ENCODE measurements at regions not wholly inside any gene's neighbourhood (a gene's known extent, or its start where the extent isn't known, plus 50 kb on each side); places are given as distances from the start of the nearest gene placed in this dataset.

- Histone ChIP-seq H3K9ac (replicated peaks; ENCODE audit: extremely low read depth, insufficient read depth, low read length) (no peak overlapping the region), H3K4me1 (ENCODE audit: control insufficient read depth, extremely low read depth, insufficient read depth, low read length) (no peaks in the 10 kb centered on the region), H3K9me3 (replicated peaks; ENCODE audit: control insufficient read depth, insufficient read depth, low read length) (no peaks in the 10 kb centered on the region), H4K20me1 (replicated peaks; ENCODE audit: control insufficient read depth, extremely low read depth, insufficient read depth, low read length) (no peaks in the 10 kb centered on the region), H2AFZ (ENCODE audit: low read depth, low read length) (no peak overlapping the region), H3K4me3 (replicated peaks in 1 of 3; ENCODE audit: insufficient read depth in 1 of 3, low read depth in 1 of 3, low read length in 3 of 3) (no peak overlapping the region), H3K36me3 (ENCODE audit: control insufficient read depth in 2 of 2, extremely low read depth in 1 of 2, insufficient read depth in 2 of 2, low read length in 2 of 2) (no peaks in the 10 kb centered on the region), H3K79me2 (ENCODE audit: control insufficient read depth, insufficient read depth, low read length) (no peaks in the 10 kb centered on the region), H3K4me2 (ENCODE audit: insufficient read depth, low read length) (no peak overlapping the region), H3K27ac (ENCODE audit: insufficient read depth, low read depth, low read length) (no peak overlapping the region), H3K27me3 (ENCODE audit: control insufficient read depth in 2 of 2, insufficient read depth in 2 of 2, low read length in 2 of 2) (no peaks in the 10 kb centered on the region), H3K9me1 (replicated peaks; ENCODE audit: control insufficient read depth, extremely low read depth, insufficient read depth, low read length) (no peaks in the 10 kb centered on the region)
- DNase-seq (ENCODE audit: low read depth, low spot score), result no peak
- ChIA-PET POLR2A (no interaction called here), CTCF (no interaction called here)
- intact Hi-C loops (cut with micrococcal nuclease), result no loop called here
- TF ChIP-seq POLR2A (IDR thresholded peaks at IDR 0.05; ENCODE audit: low read depth, low read length) (no peak), POLR2AphosphoS5 (IDR thresholded peaks at IDR 0.05; ENCODE audit: insufficient read depth, low read depth, low read length) (no peak), MYC (IDR thresholded peaks at IDR 0.05; ENCODE audit: low read depth, low read length) (no peak), JUN (IDR thresholded peaks at IDR 0.05; ENCODE audit: borderline replicate concordance, insufficient read depth, insufficient read length, low read depth) (no peak), GATA2 (IDR thresholded peaks at IDR 0.05; ENCODE audit: insufficient read depth, insufficient read length, low read depth, low read length) (no peak), CTCF (IDR thresholded peaks at IDR 0.05; ENCODE audit: extremely low read depth in 1 of 2, insufficient read depth in 1 of 2, low read depth in 1 of 2, low read length in 2 of 2) (no peak), MAX (IDR thresholded peaks at IDR 0.05; ENCODE audit: insufficient read depth, insufficient read length) (no peak), EZH2 (IDR thresholded peaks at IDR 0.05; ENCODE audit: borderline replicate concordance, low read depth, low read length, severe bottlenecking) (no peak), FOS (IDR thresholded peaks at IDR 0.05; ENCODE audit: borderline replicate concordance, insufficient read depth, low read length) (no peak)
- no TSS peak for BruUV-seq (replicated peaks)
- FAIRE-seq, result no peak
- dilution Hi-C loops (cut with MboI; ENCODE audit: extremely low pct_ligation_motif_present, low sequenced_read_pairs), result no loop called here
Observed at GRCh38 chr3:5272387-5272786, 84.9 kb downstream of the EDEM1 start.

All from endothelial cell of umbilical vein (primary cell).